K562 (cell line): ENCODE measurements at regions not wholly inside any gene's neighbourhood (a gene's known extent, or its start where the extent isn't known, plus 50 kb on each side); places are given as distances from the start of the nearest gene placed in this dataset.

ENCODE experiments used
- ATAC-seq: fragments of 200-7000 bp; cut with Tn5 transposase; 3 replicates; pipeline ENCODE4 v1.9.1; 2020; ENCODE audit warnings: moderate library complexity
- BruUV-seq: library from RNA; stranded (reverse); fragments of 400-500 nt; replicated peaks from 2 replicates; lab custom pipeline; 2021; lab: Mats Ljungman, UMichigan
- CTCF ChIA-PET: fragments of 300-600 bp; formaldehyde crosslinking; extraction: SDS; loops from one replicate; lab custom pipeline; 2021; ENCODE audit warnings: low intra/inter-chr PET ratio; lab: Yijun Ruan, JAX
- POLR2A ChIA-PET: fragments of 300-600, 350-650 bp; sonication (Branson Sonifier 250); formaldehyde crosslinking; extraction: SDS; loops from one replicate; lab custom pipeline; 2021; ENCODE audit warnings: antibody characterized with exemption, inconsistent platforms; lab: Yijun Ruan, JAX
- DNase-seq, 4 experiments: peaks; one replicate each; pipeline versions ENCODE4 v3.0.0 to v3.0.0-alpha.2; 2011 to 2018; ENCODE audit warnings: low spot score in 3 of 4, mixed read lengths in 3 of 4; ENCODE audit errors: extremely low read depth in 1 of 4
- FAIRE-seq: peaks from 2 replicates; lab custom pipeline; 2011; peaks lifted over from hg19 to GRCh38; lab: Jason Lieb, UNC
- H2AFZ ChIP-seq: 2 replicates; pipeline ENCODE4 v1.6.0; 2011; ENCODE audit warnings: low read depth, low read length, control low read depth, inconsistent platforms
- H3K27ac ChIP-seq: fragments of 200-600 bp; 3 replicates; pipeline ENCODE4 v1.8.0; 2011; ENCODE audit warnings: low read depth, mild to moderate bottlenecking, control low read depth, inconsistent platforms, low read length, moderate library complexity, mixed read lengths; ENCODE audit errors: extremely low read depth
- H3K27me3 ChIP-seq, 2 experiments: fragments of 300-600 bp in 1 of 2; 2 replicates in 1 of 2; 3 replicates in 1 of 2; pipeline versions ENCODE4 v1.6.0 to v1.8.0; 2011; ENCODE audit warnings: inconsistent platforms in 2 of 2, low read length in 2 of 2, mild to moderate bottlenecking in 1 of 2, mixed read lengths in 1 of 2, moderate library complexity in 1 of 2; ENCODE audit not compliant: control insufficient read depth in 2 of 2, insufficient read depth in 2 of 2
- H3K36me3 ChIP-seq: fragments of 300-600 bp; 3 replicates; pipeline ENCODE4 v1.8.0; 2011; ENCODE audit warnings: mild to moderate bottlenecking, low read length, inconsistent platforms; ENCODE audit not compliant: control insufficient read depth, insufficient read depth
- H3K4me1 ChIP-seq, 2 experiments: fragments of 200-600 bp in 1 of 2; replicated peaks in 1 of 2; 2 replicates in 1 of 2; 3 replicates in 1 of 2; pipeline versions ENCODE4 v1.5.1 to v1.8.0; 2011; ENCODE audit warnings: inconsistent platforms in 2 of 2, low read length in 2 of 2, mild to moderate bottlenecking in 1 of 2, mixed read lengths in 1 of 2, moderate library complexity in 1 of 2; ENCODE audit not compliant: control insufficient read depth in 2 of 2, insufficient read depth in 2 of 2
- H3K4me2 ChIP-seq: 2 replicates; pipeline ENCODE4 v1.6.1; 2011; ENCODE audit warnings: low read length, control low read depth, inconsistent platforms, mixed read lengths; ENCODE audit not compliant: insufficient read depth
- H3K4me3 ChIP-seq: fragments of 200-600 bp; sonication (generic), shearing (Covaris generic); 2 replicates; pipeline ENCODE4 v1.5.1; 2016; ENCODE audit warnings: control low read depth, inconsistent platforms
- H3K79me2 ChIP-seq: fragments of 200-600 bp; 3 replicates; pipeline ENCODE4 v1.8.0; 2011; ENCODE audit warnings: low read length, inconsistent platforms; ENCODE audit not compliant: control insufficient read depth, insufficient read depth
- H3K9ac ChIP-seq, 2 experiments: 2 replicates each; pipeline versions ENCODE4 v1.6.0 to v1.6.1; 2011; ENCODE audit warnings: low read depth in 2 of 2, low read length in 2 of 2, control low read depth in 1 of 2, inconsistent platforms in 1 of 2, mild to moderate bottlenecking in 1 of 2, mixed read lengths in 1 of 2; ENCODE audit not compliant: insufficient read depth in 1 of 2
- H3K9me1 ChIP-seq: one replicate; pipeline ENCODE4 v1.6.0; 2011; ENCODE audit warnings: inconsistent platforms, mild to moderate bottlenecking, low read length, moderate library complexity; ENCODE audit not compliant: control insufficient read depth, insufficient read depth
- H3K9me3 ChIP-seq: replicated peaks from 2 replicates; pipeline ENCODE4 v1.5.1; 2011; ENCODE audit warnings: low read depth, low read length, inconsistent platforms; ENCODE audit not compliant: control insufficient read depth, insufficient read depth
- H4K20me1 ChIP-seq: replicated peaks from 2 replicates; pipeline ENCODE4 v1.6.1; 2011; ENCODE audit warnings: low read length, inconsistent platforms, mixed read lengths; ENCODE audit not compliant: control insufficient read depth, insufficient read depth
- ARHGAP35 ChIP-seq: fragments of 450-650 bp; IDR thresholded peaks from 2 replicates; pipeline ENCODE4 v1.6.1; 2018; ENCODE audit not compliant: partially characterized antibody
- ARNT ChIP-seq, 2 experiments: fragments of 450-650 bp; IDR thresholded peaks; 2 replicates each; pipeline ENCODE4 v1.6.1; 2016; ENCODE audit warnings: mild to moderate bottlenecking in 1 of 2
- BRD9 ChIP-seq: fragments of 450-650 bp; IDR thresholded peaks from 2 replicates; pipeline ENCODE4 v1.6.1; 2018; ENCODE audit warnings: low read depth; ENCODE audit not compliant: partially characterized antibody
- ETV1 ChIP-seq: fragments of 450-650 bp; conservative IDR thresholded peaks from 2 replicates; pipeline ENCODE4 v1.6.1; 2016; ENCODE audit warnings: missing genetic modification characterization, control low read depth, low read depth, missing compliant biosample characterization
- ETV5 ChIP-seq: sonication (generic); formaldehyde crosslinking; IDR thresholded peaks from 2 replicates; pipeline ENCODE4 v1.4.0; 2020; ENCODE audit warnings: low read depth, mild to moderate bottlenecking, missing genetic modification reagents
- FOXA3 ChIP-seq, 2 experiments: fragments of 450-650 bp in 1 of 2; sonication (generic) in 1 of 2; formaldehyde crosslinking; IDR thresholded peaks in 1 of 2; conservative IDR thresholded peaks in 1 of 2; 2 replicates each; pipeline versions ENCODE4 v1.4.0 to v1.8.0; 2020 to 2022; ENCODE audit warnings: mild to moderate bottlenecking in 2 of 2, missing genetic modification reagents in 1 of 2
- IFI16 ChIP-seq: fragments of 250-450 bp; sonication (Bioruptor Pico); IDR thresholded peaks from 2 replicates; pipeline ENCODE4 v2.1.2; 2022; ENCODE audit warnings: mild to moderate bottlenecking, inconsistent platforms
- JUND ChIP-seq, 2 experiments: IDR thresholded peaks; 2 replicates in 1 of 2; 3 replicates in 1 of 2; pipeline ENCODE4 v1.6.1; 2011; ENCODE audit warnings: borderline replicate concordance in 2 of 2, low read depth in 2 of 2, low read length in 2 of 2, improper control_type of control experiment in 1 of 2, missing biosample characterization in 1 of 2, missing genetic modification characterization in 1 of 2, missing genetic modification reagents in 1 of 2
- NFIC ChIP-seq: fragments of 450-650 bp; IDR thresholded peaks from 2 replicates; pipeline ENCODE4 v1.6.1; 2017; ENCODE audit warnings: mild to moderate bottlenecking, inconsistent platforms
- SIRT6 ChIP-seq: IDR thresholded peaks from one replicate; pipeline ENCODE4 v1.6.1; 2012; ENCODE audit warnings: low read depth, mild to moderate bottlenecking, control low read depth, inconsistent platforms, low read length, moderate library complexity
- TRIM28 ChIP-seq: fragments of 450-650 bp; IDR thresholded peaks from 2 replicates; pipeline ENCODE4 v1.6.1; 2017
- ZNF445 ChIP-seq: fragments of 250-450 bp; sonication (Bioruptor Pico); IDR thresholded peaks from 2 replicates; pipeline ENCODE4 v1.4.0; 2020; ENCODE audit warnings: low read depth, mild to moderate bottlenecking, moderate library complexity
- ZZZ3 ChIP-seq: fragments of 450-650 bp; IDR thresholded peaks from 2 replicates; pipeline ENCODE4 v1.6.1; 2016; ENCODE audit warnings: antibody characterized with exemption, mild to moderate bottlenecking, moderate library complexity
- WGBS: fragments of 100-300 bp; shearing (Covaris generic); methylation state at CpG from one replicate; pipeline ENCODE4 v1.1.6; 2016; ENCODE audit warnings: low coverage, mixed read lengths; ENCODE audit not compliant: insufficient coverage; ENCODE audit errors: missing lambda C conversion rate; 5-methylcytosine and 5-hydroxymethylcytosine counted together
- in situ Hi-C: fragments of 300-500 bp; cut with MboI; formaldehyde crosslinking; loops from 4 replicates; pipeline ENCODE4 v1.15.0; 2018; ENCODE audit warnings: inconsistent platforms, mixed read lengths
- intact Hi-C: fragments of 100-400 bp; cut with micrococcal nuclease; formaldehyde crosslinking; loops from 2 replicates; pipeline ENCODE4 v1.14.2; 2022
- TF ChIP-seq, protein P1 (sequence below): fragments of 450-650 bp; IDR thresholded peaks from 2 replicates; pipeline ENCODE4 v1.7.1; 2018; ENCODE audit warnings: mild to moderate bottlenecking, low read depth; ENCODE audit not compliant: partially characterized antibody
- TF ChIP-seq, protein P2 (sequence below): fragments of 250-450 bp; sonication (Bioruptor Pico); IDR thresholded peaks from 2 replicates; pipeline ENCODE4 v1.4.0; 2020

DNA sequence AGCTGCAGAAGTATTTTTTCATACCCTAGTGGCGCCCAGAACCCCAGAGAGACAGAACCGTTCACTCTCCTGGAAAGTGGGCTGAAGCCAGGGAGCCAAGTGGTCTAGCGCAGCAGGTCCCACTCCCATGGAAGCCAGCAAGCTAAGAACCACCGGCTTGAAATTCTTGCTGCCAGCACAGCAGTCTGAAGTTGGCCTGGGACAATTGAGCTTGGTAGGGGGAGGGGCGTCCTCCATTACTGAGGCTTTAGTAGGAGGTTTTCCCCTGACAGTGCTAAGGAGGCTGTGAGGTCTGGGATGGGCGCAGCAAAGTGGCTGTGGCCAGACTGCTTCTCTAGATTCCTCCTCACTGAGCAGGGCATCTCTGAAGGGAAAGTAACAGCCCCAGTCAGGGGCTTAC, 84.5 kb upstream of the ATXN3L start:
- in situ Hi-C loops (no loop called here), intact Hi-C loops (no loop called here)
- WGBS: 9% methylated on average over 5 of the region's 6 CpGs

More for the DNA sequence above, 84.5 kb upstream of the ATXN3L start:
- H2AFZ ChIP-seq: no peak overlapping the region
- no peak overlapping the region for H3K4me2 ChIP-seq
- H4K20me1 ChIP-seq: no peaks in the 10 kb centered on the region
- FAIRE-seq (no peak), DNase-seq (no peak), ATAC-seq (no peak)
- H3K27ac ChIP-seq: no peak overlapping the region
- no peaks in the 10 kb centered on the region; a peak in 1 of 5 replicates for H3K27me3 ChIP-seq
- no peaks in the 10 kb centered on the region for H3K9me1 ChIP-seq
- no peak overlapping the region for H3K9ac ChIP-seq
- H3K79me2 ChIP-seq: no peaks in the 10 kb centered on the region
- H3K9me3 ChIP-seq: no peaks in the 10 kb centered on the region
- H3K4me1 ChIP-seq: no peaks in the 10 kb centered on the region; a peak in 1 of 5 replicates
- CTCF ChIA-PET: no interaction called here
- no peaks in the 10 kb centered on the region for H3K36me3 ChIP-seq
- no peak overlapping the region for H3K4me3 ChIP-seq
- TF ChIP-seq BRD9: no peak
- TF ChIP-seq, protein P1, sequence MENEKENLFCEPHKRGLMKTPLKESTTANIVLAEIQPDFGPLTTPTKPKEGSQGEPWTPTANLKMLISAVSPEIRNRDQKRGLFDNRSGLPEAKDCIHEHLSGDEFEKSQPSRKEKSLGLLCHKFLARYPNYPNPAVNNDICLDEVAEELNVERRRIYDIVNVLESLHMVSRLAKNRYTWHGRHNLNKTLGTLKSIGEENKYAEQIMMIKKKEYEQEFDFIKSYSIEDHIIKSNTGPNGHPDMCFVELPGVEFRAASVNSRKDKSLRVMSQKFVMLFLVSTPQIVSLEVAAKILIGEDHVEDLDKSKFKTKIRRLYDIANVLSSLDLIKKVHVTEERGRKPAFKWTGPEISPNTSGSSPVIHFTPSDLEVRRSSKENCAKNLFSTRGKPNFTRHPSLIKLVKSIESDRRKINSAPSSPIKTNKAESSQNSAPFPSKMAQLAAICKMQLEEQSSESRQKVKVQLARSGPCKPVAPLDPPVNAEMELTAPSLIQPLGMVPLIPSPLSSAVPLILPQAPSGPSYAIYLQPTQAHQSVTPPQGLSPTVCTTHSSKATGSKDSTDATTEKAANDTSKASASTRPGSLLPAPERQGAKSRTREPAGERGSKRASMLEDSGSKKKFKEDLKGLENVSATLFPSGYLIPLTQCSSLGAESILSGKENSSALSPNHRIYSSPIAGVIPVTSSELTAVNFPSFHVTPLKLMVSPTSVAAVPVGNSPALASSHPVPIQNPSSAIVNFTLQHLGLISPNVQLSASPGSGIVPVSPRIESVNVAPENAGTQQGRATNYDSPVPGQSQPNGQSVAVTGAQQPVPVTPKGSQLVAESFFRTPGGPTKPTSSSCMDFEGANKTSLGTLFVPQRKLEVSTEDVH: no peak
- TF ChIP-seq NFIC: no peak
- TF ChIP-seq IFI16: no peak
- TF ChIP-seq SIRT6: no peak
- TF ChIP-seq ARNT (IDR thresholded peaks at IDR 0.05): no peak
- TF ChIP-seq TRIM28: no peak
- TF ChIP-seq, protein P2, sequence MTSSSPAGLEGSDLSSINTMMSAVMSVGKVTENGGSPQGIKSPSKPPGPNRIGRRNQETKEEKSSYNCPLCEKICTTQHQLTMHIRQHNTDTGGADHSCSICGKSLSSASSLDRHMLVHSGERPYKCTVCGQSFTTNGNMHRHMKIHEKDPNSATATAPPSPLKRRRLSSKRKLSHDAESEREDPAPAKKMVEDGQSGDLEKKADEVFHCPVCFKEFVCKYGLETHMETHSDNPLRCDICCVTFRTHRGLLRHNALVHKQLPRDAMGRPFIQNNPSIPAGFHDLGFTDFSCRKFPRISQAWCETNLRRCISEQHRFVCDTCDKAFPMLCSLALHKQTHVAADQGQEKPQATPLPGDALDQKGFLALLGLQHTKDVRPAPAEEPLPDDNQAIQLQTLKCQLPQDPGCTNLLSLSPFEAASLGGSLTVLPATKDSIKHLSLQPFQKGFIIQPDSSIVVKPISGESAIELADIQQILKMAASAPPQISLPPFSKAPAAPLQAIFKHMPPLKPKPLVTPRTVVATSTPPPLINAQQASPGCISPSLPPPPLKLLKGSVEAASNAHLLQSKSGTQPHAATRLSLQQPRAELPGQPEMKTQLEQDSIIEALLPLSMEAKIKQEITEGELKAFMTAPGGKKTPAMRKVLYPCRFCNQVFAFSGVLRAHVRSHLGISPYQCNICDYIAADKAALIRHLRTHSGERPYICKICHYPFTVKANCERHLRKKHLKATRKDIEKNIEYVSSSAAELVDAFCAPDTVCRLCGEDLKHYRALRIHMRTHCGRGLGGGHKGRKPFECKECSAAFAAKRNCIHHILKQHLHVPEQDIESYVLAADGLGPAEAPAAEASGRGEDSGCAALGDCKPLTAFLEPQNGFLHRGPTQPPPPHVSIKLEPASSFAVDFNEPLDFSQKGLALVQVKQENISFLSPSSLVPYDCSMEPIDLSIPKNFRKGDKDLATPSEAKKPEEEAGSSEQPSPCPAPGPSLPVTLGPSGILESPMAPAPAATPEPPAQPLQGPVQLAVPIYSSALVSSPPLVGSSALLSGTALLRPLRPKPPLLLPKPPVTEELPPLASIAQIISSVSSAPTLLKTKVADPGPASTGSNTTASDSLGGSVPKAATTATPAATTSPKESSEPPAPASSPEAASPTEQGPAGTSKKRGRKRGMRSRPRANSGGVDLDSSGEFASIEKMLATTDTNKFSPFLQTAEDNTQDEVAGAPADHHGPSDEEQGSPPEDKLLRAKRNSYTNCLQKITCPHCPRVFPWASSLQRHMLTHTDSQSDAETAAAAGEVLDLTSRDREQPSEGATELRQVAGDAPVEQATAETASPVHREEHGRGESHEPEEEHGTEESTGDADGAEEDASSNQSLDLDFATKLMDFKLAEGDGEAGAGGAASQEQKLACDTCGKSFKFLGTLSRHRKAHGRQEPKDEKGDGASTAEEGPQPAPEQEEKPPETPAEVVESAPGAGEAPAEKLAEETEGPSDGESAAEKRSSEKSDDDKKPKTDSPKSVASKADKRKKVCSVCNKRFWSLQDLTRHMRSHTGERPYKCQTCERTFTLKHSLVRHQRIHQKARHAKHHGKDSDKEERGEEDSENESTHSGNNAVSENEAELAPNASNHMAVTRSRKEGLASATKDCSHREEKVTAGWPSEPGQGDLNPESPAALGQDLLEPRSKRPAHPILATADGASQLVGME (CRISPR knock-in tag): no peak
- no peak for TF ChIP-seq JUND (IDR thresholded peaks at IDR 0.05; ENCODE audit: borderline replicate concordance, low read depth, low read length)
- no peak for TF ChIP-seq JUND (tag; IDR thresholded peaks at IDR 0.05; ENCODE audit: borderline replicate concordance, low read depth, low read length)
- TF ChIP-seq FOXA3 (CRISPR knock-in tag; conservative IDR thresholded peaks at IDR 0.05 in 1 of 2, IDR thresholded peaks at IDR 0.05 in 1 of 2): no peak
- no peak for TF ChIP-seq ZNF445 (CRISPR knock-in tag)
- no peak for TF ChIP-seq ETV5 (CRISPR knock-in tag)
- TF ChIP-seq ARHGAP35: no peak
- no peak for TF ChIP-seq ZZZ3
- no peak for TF ChIP-seq ETV1
- POLR2A ChIA-PET: no interaction called here
- BruUV-seq: no TSS peak
